Liver (tissue), 3 donors: ENCODE measurements at regions not wholly inside any gene's neighbourhood (a gene's known extent, or its start where the extent isn't known, plus 50 kb on each side); places are given as distances from the start of the nearest gene placed in this dataset.

Source experiments
- JUND ChIP-seq, 2 donors: IDR thresholded peaks; 2 replicates each; pipeline ENCODE4 v1.6.1; 2016; ENCODE audit warnings: antibody characterized with exemption in 2 of 2
- SP1 ChIP-seq: IDR thresholded peaks from 2 replicates; pipeline ENCODE4 v1.6.1; 2018; ENCODE audit warnings: antibody characterized with exemption, mild to moderate bottlenecking
- TF ChIP-seq, protein P1 (sequence below): fragments of 150-350 bp; IDR thresholded peaks from 2 replicates; pipeline ENCODE4 v1.5.1; 2017; ENCODE audit warnings: improper control_type of control experiment, low read depth, low read length; ENCODE audit not compliant: missing input control
- TF ChIP-seq, protein P2 (sequence below): IDR thresholded peaks from 2 replicates; pipeline ENCODE4 v1.6.1; 2016; ENCODE audit warnings: antibody characterized with exemption
- donor health status: healthy.
- donor health status: healthy.

DNA sequence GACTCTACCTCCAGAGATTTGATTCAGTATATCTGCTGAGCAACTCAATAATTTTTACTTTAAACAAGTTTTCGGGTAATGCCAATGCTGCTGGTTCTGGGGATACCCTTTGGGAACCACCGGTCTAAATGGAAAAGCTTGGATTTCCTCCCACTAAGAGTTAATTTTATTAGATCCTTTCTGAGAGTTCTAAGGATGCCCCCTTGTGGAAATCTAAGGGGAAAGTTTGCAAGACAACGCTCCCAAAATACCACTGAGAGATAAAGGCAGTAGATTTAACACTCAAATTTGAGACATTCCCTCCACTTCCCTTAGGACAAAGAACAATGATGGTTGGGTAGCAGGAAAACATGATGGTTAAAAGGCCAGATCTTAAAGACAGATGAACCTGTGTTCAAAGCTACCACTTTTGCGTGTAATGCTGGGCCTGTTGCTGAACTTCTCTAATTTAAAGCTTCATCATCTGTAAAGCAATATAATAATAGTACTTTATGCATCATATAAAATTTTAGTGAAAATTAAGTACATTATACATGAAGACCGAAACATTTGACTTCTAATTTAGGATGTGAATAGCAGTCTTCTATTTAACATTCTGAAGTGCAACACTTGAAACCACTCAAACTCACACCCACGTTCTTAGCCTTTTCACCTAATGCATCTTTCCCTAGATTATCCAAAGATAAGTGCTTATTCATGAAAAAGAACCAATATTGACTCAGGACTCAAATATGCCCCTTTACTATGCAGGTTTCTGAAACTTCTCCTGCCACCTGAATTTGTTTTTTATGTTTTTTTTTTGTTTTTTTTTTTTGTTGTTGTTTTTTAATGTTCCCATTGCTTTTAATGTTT lies 110.1 kb upstream of the LUZP2 start:
- TF ChIP-seq, protein P1, sequence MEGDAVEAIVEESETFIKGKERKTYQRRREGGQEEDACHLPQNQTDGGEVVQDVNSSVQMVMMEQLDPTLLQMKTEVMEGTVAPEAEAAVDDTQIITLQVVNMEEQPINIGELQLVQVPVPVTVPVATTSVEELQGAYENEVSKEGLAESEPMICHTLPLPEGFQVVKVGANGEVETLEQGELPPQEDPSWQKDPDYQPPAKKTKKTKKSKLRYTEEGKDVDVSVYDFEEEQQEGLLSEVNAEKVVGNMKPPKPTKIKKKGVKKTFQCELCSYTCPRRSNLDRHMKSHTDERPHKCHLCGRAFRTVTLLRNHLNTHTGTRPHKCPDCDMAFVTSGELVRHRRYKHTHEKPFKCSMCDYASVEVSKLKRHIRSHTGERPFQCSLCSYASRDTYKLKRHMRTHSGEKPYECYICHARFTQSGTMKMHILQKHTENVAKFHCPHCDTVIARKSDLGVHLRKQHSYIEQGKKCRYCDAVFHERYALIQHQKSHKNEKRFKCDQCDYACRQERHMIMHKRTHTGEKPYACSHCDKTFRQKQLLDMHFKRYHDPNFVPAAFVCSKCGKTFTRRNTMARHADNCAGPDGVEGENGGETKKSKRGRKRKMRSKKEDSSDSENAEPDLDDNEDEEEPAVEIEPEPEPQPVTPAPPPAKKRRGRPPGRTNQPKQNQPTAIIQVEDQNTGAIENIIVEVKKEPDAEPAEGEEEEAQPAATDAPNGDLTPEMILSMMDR = peak; percentile 16
- TF ChIP-seq SP1 (no peak), JUND (IDR thresholded peaks at IDR 0.05) (no peak)
- TF ChIP-seq, protein P2, sequence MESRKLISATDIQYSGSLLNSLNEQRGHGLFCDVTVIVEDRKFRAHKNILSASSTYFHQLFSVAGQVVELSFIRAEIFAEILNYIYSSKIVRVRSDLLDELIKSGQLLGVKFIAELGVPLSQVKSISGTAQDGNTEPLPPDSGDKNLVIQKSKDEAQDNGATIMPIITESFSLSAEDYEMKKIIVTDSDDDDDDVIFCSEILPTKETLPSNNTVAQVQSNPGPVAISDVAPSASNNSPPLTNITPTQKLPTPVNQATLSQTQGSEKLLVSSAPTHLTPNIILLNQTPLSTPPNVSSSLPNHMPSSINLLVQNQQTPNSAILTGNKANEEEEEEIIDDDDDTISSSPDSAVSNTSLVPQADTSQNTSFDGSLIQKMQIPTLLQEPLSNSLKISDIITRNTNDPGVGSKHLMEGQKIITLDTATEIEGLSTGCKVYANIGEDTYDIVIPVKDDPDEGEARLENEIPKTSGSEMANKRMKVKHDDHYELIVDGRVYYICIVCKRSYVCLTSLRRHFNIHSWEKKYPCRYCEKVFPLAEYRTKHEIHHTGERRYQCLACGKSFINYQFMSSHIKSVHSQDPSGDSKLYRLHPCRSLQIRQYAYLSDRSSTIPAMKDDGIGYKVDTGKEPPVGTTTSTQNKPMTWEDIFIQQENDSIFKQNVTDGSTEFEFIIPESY = no peak
